ENCODE measurements at regions not wholly inside any gene's neighbourhood (a gene's known extent, or its start where the extent isn't known, plus 50 kb on each side); places are given as distances from the start of the nearest gene placed in this dataset.

- DNase-seq, result no peak
- Histone ChIP-seq H3K4me3 (ENCODE audit: control insufficient read depth in 1 of 7, extremely low read depth in 1 of 7, insufficient read depth in 4 of 7, low read depth in 2 of 7, low read length in 6 of 7) (no peak overlapping the region), H3K27me3 (replicated peaks in 2 of 5; ENCODE audit: control insufficient read depth in 4 of 5, insufficient read depth in 5 of 5, low read length in 4 of 5) (peaks cover 3 to 78% (median 30%) of the 10 kb centered on the region in 5 experiments), H3K27ac (ENCODE audit: insufficient read depth in 1 of 2, low read depth in 1 of 2, low read length in 2 of 2, poor library complexity in 1 of 2, severe bottlenecking in 2 of 2) (no peak overlapping the region), H3K36me3 (ENCODE audit: control insufficient read depth in 4 of 4, insufficient read depth in 4 of 4, low read length in 3 of 4) (no peaks in the 10 kb centered on the region), H3K4me1 (ENCODE audit: control extremely low read depth in 1 of 4, control insufficient read depth in 4 of 4, insufficient read depth in 4 of 4, low read length in 3 of 4) (no peaks in the 10 kb centered on the region), H3K9me3 (ENCODE audit: control extremely low read depth in 1 of 5, control insufficient read depth in 4 of 5, insufficient read depth in 2 of 5, low read depth in 1 of 5, low read length in 4 of 5) (peaks cover 0 to 2% (median 0%) of the 10 kb centered on the region in 5 experiments)
- ChIA-PET POLR2A (no interaction called here), CTCF (no interaction called here)
- 42% methylated on average over 3 of the region's 3 CpGs for WGBS (ENCODE audit: insufficient coverage)
These were observed 250.3 kb downstream of the SPTSSA start for GRCh38 chr14:34211732-34212131.

GRCh38 chr14:34208532-34208931, 253.5 kb downstream of the SPTSSA start:
- Histone ChIP-seq H3K4me3 (ENCODE audit: control insufficient read depth in 1 of 7, extremely low read depth in 1 of 7, insufficient read depth in 4 of 7, low read depth in 2 of 7, low read length in 6 of 7) (no peak overlapping the region), H3K27me3 (replicated peaks in 2 of 5; ENCODE audit: control insufficient read depth in 4 of 5, insufficient read depth in 5 of 5, low read length in 4 of 5) (peaks cover 3 to 79% (median 39%) of the 10 kb centered on the region in 5 experiments), H3K36me3 (ENCODE audit: control insufficient read depth in 4 of 4, insufficient read depth in 4 of 4, low read length in 3 of 4) (no peaks in the 10 kb centered on the region), H3K9me3 (ENCODE audit: control extremely low read depth in 1 of 5, control insufficient read depth in 4 of 5, insufficient read depth in 2 of 5, low read depth in 1 of 5, low read length in 4 of 5) (peaks cover 0 to 3% (median 0%) of the 10 kb centered on the region in 5 experiments), H3K4me1 (ENCODE audit: control extremely low read depth in 1 of 4, control insufficient read depth in 4 of 4, insufficient read depth in 4 of 4, low read length in 3 of 4) (no peaks in the 10 kb centered on the region), H3K27ac (ENCODE audit: insufficient read depth in 1 of 2, low read depth in 1 of 2, low read length in 2 of 2, poor library complexity in 1 of 2, severe bottlenecking in 2 of 2) (no peak overlapping the region)
- 86% methylated on average over 3 of the region's 3 CpGs for WGBS (ENCODE audit: insufficient coverage)
- ChIA-PET CTCF (interaction anchor here (0.5 to 0.7 kb wide), 2 partner anchors 36 to 839 kb away, joined by 3 read pairs; no protein-coding TSS in a partner anchor), POLR2A (no interaction called here)
- DNase-seq, result no peak

GRCh38 chr14:34205799-34206198, 254.9 kb upstream of the EGLN3 start:
- POLR2A ChIA-PET, result no interaction called here

DNA sequence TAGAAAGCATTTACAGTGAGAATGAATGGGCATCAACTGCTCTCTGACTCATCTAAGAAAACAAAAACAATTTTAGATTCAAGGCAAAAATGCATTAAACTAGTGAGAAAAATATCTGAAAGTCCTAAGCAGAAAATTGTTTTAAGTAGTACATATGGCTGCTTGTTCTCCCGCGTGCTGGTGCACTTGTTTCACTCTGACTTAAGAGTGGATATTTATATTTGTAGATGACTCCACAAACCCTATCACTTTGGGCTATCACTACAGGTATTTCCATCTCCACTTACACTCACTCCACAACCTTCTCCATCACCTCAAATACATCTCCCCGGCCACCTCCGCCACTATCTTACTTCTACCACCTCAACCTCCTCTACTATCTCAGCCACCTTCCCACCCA, 253.9 kb upstream of the EGLN3 start:
- Histone ChIP-seq H3K9me3 (ENCODE audit: control extremely low read depth in 1 of 5, control insufficient read depth in 4 of 5, insufficient read depth in 2 of 5, low read depth in 1 of 5, low read length in 4 of 5) (peaks cover 0 to 3% (median 0%) of the 10 kb centered on the region in 5 experiments), H3K27me3 (replicated peaks in 2 of 5; ENCODE audit: control insufficient read depth in 4 of 5, insufficient read depth in 5 of 5, low read length in 4 of 5) (peaks cover 8 to 80% (median 36%) of the 10 kb centered on the region in 5 experiments), H3K27ac (ENCODE audit: insufficient read depth in 1 of 2, low read depth in 1 of 2, low read length in 2 of 2, poor library complexity in 1 of 2, severe bottlenecking in 2 of 2) (no peak overlapping the region), H3K4me3 (ENCODE audit: control insufficient read depth in 1 of 7, extremely low read depth in 1 of 7, insufficient read depth in 4 of 7, low read depth in 2 of 7, low read length in 6 of 7) (no peak overlapping the region), H3K36me3 (ENCODE audit: control insufficient read depth in 4 of 4, insufficient read depth in 4 of 4, low read length in 3 of 4) (no peaks in the 10 kb centered on the region), H3K4me1 (ENCODE audit: control extremely low read depth in 1 of 4, control insufficient read depth in 4 of 4, insufficient read depth in 4 of 4, low read length in 3 of 4) (peaks cover 0 to 2% (median 1%) of the 10 kb centered on the region in 4 experiments)
- DNase-seq, result no peak
- POLR2A ChIA-PET, result no interaction called here
- WGBS (ENCODE audit: insufficient coverage), result 92% methylated on average over 2 of the region's 4 CpGs
- CTCF ChIA-PET, result no interaction called here

More at GRCh38 chr14:34205799-34206198, 254.9 kb upstream of the EGLN3 start:
- Histone ChIP-seq H3K4me3 (ENCODE audit: control insufficient read depth in 1 of 7, extremely low read depth in 1 of 7, insufficient read depth in 4 of 7, low read depth in 2 of 7, low read length in 6 of 7) (no peak overlapping the region), H3K27me3 (replicated peaks in 2 of 5; ENCODE audit: control insufficient read depth in 4 of 5, insufficient read depth in 5 of 5, low read length in 4 of 5) (peaks cover 5 to 76% (median 31%) of the 10 kb centered on the region in 5 experiments), H3K27ac (ENCODE audit: insufficient read depth in 1 of 2, low read depth in 1 of 2, low read length in 2 of 2, poor library complexity in 1 of 2, severe bottlenecking in 2 of 2) (no peak overlapping the region), H3K9me3 (ENCODE audit: control extremely low read depth in 1 of 5, control insufficient read depth in 4 of 5, insufficient read depth in 2 of 5, low read depth in 1 of 5, low read length in 4 of 5) (peaks cover 0 to 3% (median 0%) of the 10 kb centered on the region in 5 experiments), H3K4me1 (ENCODE audit: control extremely low read depth in 1 of 4, control insufficient read depth in 4 of 4, insufficient read depth in 4 of 4, low read length in 3 of 4) (peaks cover 0 to 2% (median 1%) of the 10 kb centered on the region in 4 experiments), H3K36me3 (ENCODE audit: control insufficient read depth in 4 of 4, insufficient read depth in 4 of 4, low read length in 3 of 4) (no peaks in the 10 kb centered on the region)
- CTCF ChIA-PET, result no interaction called here
- WGBS (ENCODE audit: insufficient coverage), result 92% methylated on average over 1 of the region's 1 CpG
- no peak for DNase-seq

- ChIA-PET CTCF (no interaction called here), POLR2A (no interaction called here)
- H3K36me3 ChIP-seq (ENCODE audit: control insufficient read depth in 4 of 4, insufficient read depth in 4 of 4, low read length in 3 of 4), result no peaks in the 10 kb centered on the region
- peaks cover 5 to 79% (median 37%) of the 10 kb centered on the region in 5 experiments for H3K27me3 ChIP-seq (replicated peaks in 2 of 5; ENCODE audit: control insufficient read depth in 4 of 5, insufficient read depth in 5 of 5, low read length in 4 of 5)
- peaks cover 0 to 2% (median 1%) of the 10 kb centered on the region in 4 experiments for H3K4me1 ChIP-seq (ENCODE audit: control extremely low read depth in 1 of 4, control insufficient read depth in 4 of 4, insufficient read depth in 4 of 4, low read length in 3 of 4)
- no peak overlapping the region for H3K4me3 ChIP-seq (ENCODE audit: control insufficient read depth in 1 of 7, extremely low read depth in 1 of 7, insufficient read depth in 4 of 7, low read depth in 2 of 7, low read length in 6 of 7)
- 26% methylated on average over 3 of the region's 4 CpGs for WGBS (ENCODE audit: insufficient coverage)
- peak; percentile 11 to 59 (median 58) for DNase-seq
- H3K9me3 ChIP-seq (ENCODE audit: control extremely low read depth in 1 of 5, control insufficient read depth in 4 of 5, insufficient read depth in 2 of 5, low read depth in 1 of 5, low read length in 4 of 5), result peaks cover 0 to 3% (median 0%) of the 10 kb centered on the region in 5 experiments
- no peak overlapping the region for H3K27ac ChIP-seq (ENCODE audit: insufficient read depth in 1 of 2, low read depth in 1 of 2, low read length in 2 of 2, poor library complexity in 1 of 2, severe bottlenecking in 2 of 2)
These were observed 252.4 kb upstream of the EGLN3 start for GRCh38 chr14:34203251-34203722.

DNA sequence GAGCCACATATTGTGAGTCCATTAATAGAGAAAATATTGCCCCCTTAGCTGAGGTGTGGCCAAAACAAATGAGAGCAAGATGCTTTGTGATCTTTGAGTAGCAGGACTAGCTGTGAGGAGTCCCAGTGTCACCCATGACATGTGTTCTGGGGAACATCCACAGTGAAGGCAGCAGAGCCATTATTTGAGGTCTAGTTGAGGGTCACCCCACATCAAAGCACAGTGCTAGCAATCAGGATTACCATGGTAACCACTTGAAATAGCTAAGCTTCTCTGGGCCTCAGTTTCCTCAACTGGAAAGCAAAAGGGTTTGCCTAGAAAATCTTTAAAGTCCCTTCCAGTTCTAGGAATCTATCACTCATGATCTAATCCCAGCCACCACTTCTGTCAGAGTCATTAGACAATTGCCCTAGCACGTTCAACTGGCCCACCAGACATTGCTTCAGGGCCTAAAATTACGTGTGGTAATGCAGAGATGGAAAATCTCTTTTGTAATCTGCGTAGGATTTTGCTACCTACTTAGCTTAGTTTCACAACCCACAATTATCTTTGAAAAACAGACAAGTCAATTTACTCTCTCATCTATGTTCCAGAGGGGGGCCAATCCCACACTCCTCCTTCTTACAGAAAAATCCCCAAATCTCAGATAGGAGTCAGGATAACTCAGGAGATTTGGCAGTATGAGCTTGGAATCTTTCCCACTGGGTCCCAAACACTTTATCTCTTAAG, 251.2 kb upstream of the EGLN3 start:
- ChIA-PET POLR2A (no interaction called here), CTCF (interaction anchor here (1.4 kb wide), 1 partner anchor 103 kb away, joined by 3 read pairs; no protein-coding TSS in a partner anchor)
- Histone ChIP-seq H3K4me1 (ENCODE audit: control extremely low read depth in 1 of 4, control insufficient read depth in 4 of 4, insufficient read depth in 4 of 4, low read length in 3 of 4) (peaks cover 0 to 2% (median 1%) of the 10 kb centered on the region in 4 experiments), H3K9me3 (ENCODE audit: control extremely low read depth in 1 of 5, control insufficient read depth in 4 of 5, insufficient read depth in 2 of 5, low read depth in 1 of 5, low read length in 4 of 5) (peaks cover 0 to 3% (median 0%) of the 10 kb centered on the region in 5 experiments), H3K4me3 (ENCODE audit: control insufficient read depth in 1 of 7, extremely low read depth in 1 of 7, insufficient read depth in 4 of 7, low read depth in 2 of 7, low read length in 6 of 7) (no peak overlapping the region), H3K27ac (ENCODE audit: insufficient read depth in 1 of 2, low read depth in 1 of 2, low read length in 2 of 2, poor library complexity in 1 of 2, severe bottlenecking in 2 of 2) (no peak overlapping the region), H3K27me3 (replicated peaks in 2 of 5; ENCODE audit: control insufficient read depth in 4 of 5, insufficient read depth in 5 of 5, low read length in 4 of 5) (peaks cover 8 to 80% (median 40%) of the 10 kb centered on the region in 5 experiments), H3K36me3 (ENCODE audit: control insufficient read depth in 4 of 4, insufficient read depth in 4 of 4, low read length in 3 of 4) (no peaks in the 10 kb centered on the region)
- WGBS (ENCODE audit: insufficient coverage), result 94% methylated on average over 3 of the region's 3 CpGs
- DNase-seq, result no peak

DNA sequence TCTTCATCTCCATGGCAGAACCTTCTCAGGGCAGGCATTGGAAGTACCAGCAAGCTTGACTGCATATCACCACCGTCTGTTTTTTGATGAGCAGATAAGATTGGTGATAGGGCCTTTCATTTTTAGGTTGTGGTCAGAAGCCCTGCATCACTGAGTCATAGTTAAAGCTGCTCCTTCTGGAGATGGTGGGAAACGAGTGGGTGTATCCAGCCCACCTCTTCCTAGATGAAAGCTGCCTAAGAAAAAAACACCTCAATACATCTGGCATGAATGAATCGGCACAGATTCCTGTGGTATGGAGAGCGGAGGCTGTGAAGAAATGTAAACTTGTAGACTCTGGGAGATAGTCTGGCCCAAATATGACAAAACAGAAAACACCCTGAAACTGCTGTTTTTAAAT, 248.7 kb upstream of the EGLN3 start:
- CTCF ChIA-PET, result no interaction called here
- Histone ChIP-seq H3K9me3 (ENCODE audit: control extremely low read depth in 1 of 5, control insufficient read depth in 4 of 5, insufficient read depth in 2 of 5, low read depth in 1 of 5, low read length in 4 of 5) (no peaks in the 10 kb centered on the region), H3K36me3 (ENCODE audit: control insufficient read depth in 4 of 4, insufficient read depth in 4 of 4, low read length in 3 of 4) (no peaks in the 10 kb centered on the region), H3K4me1 (ENCODE audit: control extremely low read depth in 1 of 4, control insufficient read depth in 4 of 4, insufficient read depth in 4 of 4, low read length in 3 of 4) (peaks cover 0 to 2% (median 1%) of the 10 kb centered on the region in 4 experiments), H3K27me3 (replicated peaks in 2 of 5; ENCODE audit: control insufficient read depth in 4 of 5, insufficient read depth in 5 of 5, low read length in 4 of 5) (peaks cover 8 to 70% (median 30%) of the 10 kb centered on the region in 5 experiments), H3K4me3 (ENCODE audit: control insufficient read depth in 1 of 7, extremely low read depth in 1 of 7, insufficient read depth in 4 of 7, low read depth in 2 of 7, low read length in 6 of 7) (no peak overlapping the region), H3K27ac (ENCODE audit: insufficient read depth in 1 of 2, low read depth in 1 of 2, low read length in 2 of 2, poor library complexity in 1 of 2, severe bottlenecking in 2 of 2) (no peak overlapping the region)
- POLR2A ChIA-PET, result interaction anchor here (0.7 kb wide), 1 partner anchor 253 kb away, joined by 3 read pairs; no protein-coding TSS in a partner anchor
- DNase-seq, result peak in 1 of 3 donors; percentile 13
- 71% methylated on average over 4 of the region's 4 CpGs for WGBS (ENCODE audit: insufficient coverage)

Data from common myeloid progenitor, CD34-positive (primary cell).